GM10266 (cell line): ENCODE measurements at regions not wholly inside any gene's neighbourhood (a gene's known extent, or its start where the extent isn't known, plus 50 kb on each side); places are given as distances from the start of the nearest gene placed in this dataset.

Experiments
- DNase-seq: peaks from one replicate; pipeline ENCODE4 v3.0.0; 2012; ENCODE audit errors: extremely low spot score
- TF ChIP-seq, protein P1 (sequence below): IDR thresholded peaks from 2 replicates; pipeline ENCODE4 v1.5.1; 2012; ENCODE audit warnings: mild to moderate bottlenecking, low read depth; ENCODE audit not compliant: control insufficient read depth, insufficient read depth; ENCODE audit errors: missing control alignments

GRCh38 chr10:64080071-64080470 lies 558.9 kb downstream of the REEP3 start:
- DNase-seq, result no peak
- TF ChIP-seq, protein P1, sequence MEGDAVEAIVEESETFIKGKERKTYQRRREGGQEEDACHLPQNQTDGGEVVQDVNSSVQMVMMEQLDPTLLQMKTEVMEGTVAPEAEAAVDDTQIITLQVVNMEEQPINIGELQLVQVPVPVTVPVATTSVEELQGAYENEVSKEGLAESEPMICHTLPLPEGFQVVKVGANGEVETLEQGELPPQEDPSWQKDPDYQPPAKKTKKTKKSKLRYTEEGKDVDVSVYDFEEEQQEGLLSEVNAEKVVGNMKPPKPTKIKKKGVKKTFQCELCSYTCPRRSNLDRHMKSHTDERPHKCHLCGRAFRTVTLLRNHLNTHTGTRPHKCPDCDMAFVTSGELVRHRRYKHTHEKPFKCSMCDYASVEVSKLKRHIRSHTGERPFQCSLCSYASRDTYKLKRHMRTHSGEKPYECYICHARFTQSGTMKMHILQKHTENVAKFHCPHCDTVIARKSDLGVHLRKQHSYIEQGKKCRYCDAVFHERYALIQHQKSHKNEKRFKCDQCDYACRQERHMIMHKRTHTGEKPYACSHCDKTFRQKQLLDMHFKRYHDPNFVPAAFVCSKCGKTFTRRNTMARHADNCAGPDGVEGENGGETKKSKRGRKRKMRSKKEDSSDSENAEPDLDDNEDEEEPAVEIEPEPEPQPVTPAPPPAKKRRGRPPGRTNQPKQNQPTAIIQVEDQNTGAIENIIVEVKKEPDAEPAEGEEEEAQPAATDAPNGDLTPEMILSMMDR, result no peak

- DNase-seq, result no peak
- TF ChIP-seq, protein P1, result no peak
These were observed 560.8 kb downstream of the REEP3 start for GRCh38 chr10:64081947-64082482.

GRCh38 chr10:64086083-64086767 lies 565.0 kb downstream of the REEP3 start:
- no peak for DNase-seq
- TF ChIP-seq, protein P1, result no peak

GRCh38 chr10:64089648-64090047 lies 568.4 kb downstream of the REEP3 start:
- TF ChIP-seq, protein P1, result no peak
- no peak for DNase-seq

DNA sequence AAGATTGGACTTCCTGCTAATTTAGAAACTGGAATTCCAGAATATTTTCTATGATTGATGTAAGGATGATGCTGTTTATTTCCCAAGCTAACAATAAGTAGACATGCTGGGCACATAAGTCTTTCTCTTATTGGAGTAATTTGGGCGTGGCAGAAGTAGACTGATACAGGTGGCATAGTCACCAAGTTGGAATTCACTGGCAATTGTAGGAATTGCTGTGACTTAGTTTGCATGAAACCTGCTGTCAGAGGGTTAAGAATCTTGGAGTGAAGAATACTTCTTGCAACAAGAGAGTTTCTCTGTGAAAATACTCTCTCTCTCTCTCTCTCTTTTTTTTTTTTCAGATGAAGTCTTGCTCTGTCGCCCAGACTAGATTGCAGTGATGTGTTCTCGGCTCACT lies 569.7 kb downstream of the REEP3 start:
- TF ChIP-seq, protein P1, result no peak
- DNase-seq, result no peak

- TF ChIP-seq, protein P1, result peak; percentile 22
- peak; percentile 8 for DNase-seq
These were observed 570.7 kb downstream of the REEP3 start for GRCh38 chr10:64091897-64092296.

DNA sequence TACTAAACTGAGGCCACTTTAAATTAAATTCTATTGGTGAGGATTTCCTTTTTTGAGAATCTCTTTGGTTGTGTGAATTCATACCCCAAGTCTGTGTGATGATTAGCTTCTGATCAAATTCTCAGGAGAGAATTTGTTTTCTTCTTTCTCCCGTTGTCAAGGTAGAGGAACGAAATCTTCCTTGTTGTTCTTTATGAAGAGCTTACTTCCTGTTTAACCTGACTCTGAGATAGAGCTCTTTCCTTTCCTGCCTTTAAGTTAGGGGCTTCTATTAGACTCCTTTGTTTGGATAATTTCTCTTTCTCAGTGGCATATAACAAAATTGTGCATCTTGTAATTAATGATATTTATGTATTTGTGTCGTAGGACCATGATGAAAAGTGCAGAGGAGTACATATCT lies 572.1 kb downstream of the REEP3 start:
- TF ChIP-seq, protein P1, result no peak

More for the DNA sequence above, 572.1 kb downstream of the REEP3 start:
- no peak for DNase-seq
